ENCODE measurements at regions not wholly inside any gene's neighbourhood (a gene's known extent, or its start where the extent isn't known, plus 50 kb on each side); places are given as distances from the start of the nearest gene placed in this dataset.

DNA sequence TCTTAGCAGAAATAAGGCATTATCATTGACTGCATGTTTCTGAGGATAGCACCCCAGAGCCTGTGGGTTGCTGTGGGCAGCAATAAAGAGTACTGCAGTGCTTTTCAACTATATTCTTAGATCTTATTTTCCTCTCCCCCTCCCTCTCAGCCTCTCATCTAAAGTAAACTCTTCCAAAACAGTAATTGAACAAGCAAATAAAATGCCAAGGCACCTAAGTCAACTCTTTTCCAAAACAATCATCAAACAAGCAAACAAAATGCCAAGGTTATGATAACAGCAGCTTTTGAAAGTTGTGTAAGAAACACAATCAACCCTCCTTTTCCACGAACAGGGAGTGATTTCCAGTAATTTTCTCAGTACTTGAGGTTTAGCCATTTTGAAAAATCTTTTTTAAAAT lies 1542.6 kb downstream of the AACS start:
- FAIRE-seq (no peak), ATAC-seq (no peak), DNase-seq (ENCODE audit: low read depth, low spot score) (no peak)
- intact Hi-C loops (cut with micrococcal nuclease; ENCODE audit: unreplicated experiment) = no loop called here
- Histone ChIP-seq H3K4me3 (no peak overlapping the region), H3K4me1 (ENCODE audit: control insufficient read depth, insufficient read depth, low read length) (no peaks in the 10 kb centered on the region), H3K27me3 (replicated peaks in 1 of 2; ENCODE audit: control insufficient read depth in 2 of 2, insufficient read depth in 2 of 2, low read length in 1 of 2) (no peaks in the 10 kb centered on the region), H3K27ac (ENCODE audit: control insufficient read depth, insufficient read depth) (no peak overlapping the region), H3K79me2 (ENCODE audit: control insufficient read depth, insufficient read depth, low read length) (no peaks in the 10 kb centered on the region), H3K36me3 (ENCODE audit: control insufficient read depth in 2 of 2, insufficient read depth in 2 of 2, low read length in 1 of 2) (no peaks in the 10 kb centered on the region), H2AFZ (ENCODE audit: control insufficient read depth, low read depth, low read length) (no peak overlapping the region), H3K9me3 (replicated peaks; ENCODE audit: control insufficient read depth, insufficient read depth, low read length) (no peaks in the 10 kb centered on the region; the same call in 2 of the 3 replicates), H3K9ac (ENCODE audit: control insufficient read depth, insufficient read depth, low read length) (no peak overlapping the region), H4K20me1 (ENCODE audit: control insufficient read depth, insufficient read depth) (no peaks in the 10 kb centered on the region), H3K4me2 (ENCODE audit: control insufficient read depth, insufficient read depth) (no peak overlapping the region)
- no peak for TF ChIP-seq ESRRA (IDR thresholded peaks at IDR 0.05; ENCODE audit: low read length)
- TF ChIP-seq E2F8 (IDR thresholded peaks at IDR 0.05; ENCODE audit: low read depth, partially characterized antibody) = no peak
- TF ChIP-seq, protein P1, sequence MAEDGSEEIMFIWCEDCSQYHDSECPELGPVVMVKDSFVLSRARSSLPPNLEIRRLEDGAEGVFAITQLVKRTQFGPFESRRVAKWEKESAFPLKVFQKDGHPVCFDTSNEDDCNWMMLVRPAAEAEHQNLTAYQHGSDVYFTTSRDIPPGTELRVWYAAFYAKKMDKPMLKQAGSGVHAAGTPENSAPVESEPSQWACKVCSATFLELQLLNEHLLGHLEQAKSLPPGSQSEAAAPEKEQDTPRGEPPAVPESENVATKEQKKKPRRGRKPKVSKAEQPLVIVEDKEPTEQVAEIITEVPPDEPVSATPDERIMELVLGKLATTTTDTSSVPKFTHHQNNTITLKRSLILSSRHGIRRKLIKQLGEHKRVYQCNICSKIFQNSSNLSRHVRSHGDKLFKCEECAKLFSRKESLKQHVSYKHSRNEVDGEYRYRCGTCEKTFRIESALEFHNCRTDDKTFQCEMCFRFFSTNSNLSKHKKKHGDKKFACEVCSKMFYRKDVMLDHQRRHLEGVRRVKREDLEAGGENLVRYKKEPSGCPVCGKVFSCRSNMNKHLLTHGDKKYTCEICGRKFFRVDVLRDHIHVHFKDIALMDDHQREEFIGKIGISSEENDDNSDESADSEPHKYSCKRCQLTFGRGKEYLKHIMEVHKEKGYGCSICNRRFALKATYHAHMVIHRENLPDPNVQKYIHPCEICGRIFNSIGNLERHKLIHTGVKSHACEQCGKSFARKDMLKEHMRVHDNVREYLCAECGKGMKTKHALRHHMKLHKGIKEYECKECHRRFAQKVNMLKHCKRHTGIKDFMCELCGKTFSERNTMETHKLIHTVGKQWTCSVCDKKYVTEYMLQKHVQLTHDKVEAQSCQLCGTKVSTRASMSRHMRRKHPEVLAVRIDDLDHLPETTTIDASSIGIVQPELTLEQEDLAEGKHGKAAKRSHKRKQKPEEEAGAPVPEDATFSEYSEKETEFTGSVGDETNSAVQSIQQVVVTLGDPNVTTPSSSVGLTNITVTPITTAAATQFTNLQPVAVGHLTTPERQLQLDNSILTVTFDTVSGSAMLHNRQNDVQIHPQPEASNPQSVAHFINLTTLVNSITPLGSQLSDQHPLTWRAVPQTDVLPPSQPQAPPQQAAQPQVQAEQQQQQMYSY (CRISPR knock-in tag; IDR thresholded peaks at IDR 0.05) = no peak
- TF ChIP-seq PAX8 (IDR thresholded peaks at IDR 0.05) = no peak
- no peak for TF ChIP-seq FOXK2 (IDR thresholded peaks at IDR 0.05)
- TF ChIP-seq SUZ12 (IDR thresholded peaks at IDR 0.05; ENCODE audit: unreplicated experiment) = no peak
- no peak for TF ChIP-seq IRF3 (IDR thresholded peaks at IDR 0.05)
- no peak for TF ChIP-seq CBX3 (IDR thresholded peaks at IDR 0.05; ENCODE audit: borderline replicate concordance, low read depth)
- no peak for TF ChIP-seq POLR2A (IDR thresholded peaks at IDR 0.05; ENCODE audit: low read depth, low read length)
- no peak for TF ChIP-seq MAX (IDR thresholded peaks at IDR 0.05; ENCODE audit: low read depth, low read length)
- TF ChIP-seq, protein P2, sequence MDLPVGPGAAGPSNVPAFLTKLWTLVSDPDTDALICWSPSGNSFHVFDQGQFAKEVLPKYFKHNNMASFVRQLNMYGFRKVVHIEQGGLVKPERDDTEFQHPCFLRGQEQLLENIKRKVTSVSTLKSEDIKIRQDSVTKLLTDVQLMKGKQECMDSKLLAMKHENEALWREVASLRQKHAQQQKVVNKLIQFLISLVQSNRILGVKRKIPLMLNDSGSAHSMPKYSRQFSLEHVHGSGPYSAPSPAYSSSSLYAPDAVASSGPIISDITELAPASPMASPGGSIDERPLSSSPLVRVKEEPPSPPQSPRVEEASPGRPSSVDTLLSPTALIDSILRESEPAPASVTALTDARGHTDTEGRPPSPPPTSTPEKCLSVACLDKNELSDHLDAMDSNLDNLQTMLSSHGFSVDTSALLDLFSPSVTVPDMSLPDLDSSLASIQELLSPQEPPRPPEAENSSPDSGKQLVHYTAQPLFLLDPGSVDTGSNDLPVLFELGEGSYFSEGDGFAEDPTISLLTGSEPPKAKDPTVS (IDR thresholded peaks at IDR 0.05; ENCODE audit: low read depth, low read length) = no peak
- TF ChIP-seq RAD51 (IDR thresholded peaks at IDR 0.05) = no peak
- TF ChIP-seq YY1 (IDR thresholded peaks at IDR 0.05; ENCODE audit: low read depth, low read length) = no peak
- CTCF ChIA-PET = no interaction called here
- POLR2A ChIA-PET = no interaction called here
- in situ Hi-C loops (cut with MboI) = no loop called here
- BruUV-seq (replicated peaks) = no TSS peak
- SMC1A ChIA-PET (ENCODE audit: uncharacterized antibody, unreplicated experiment) = no interaction called here
- RAD21 ChIA-PET (ENCODE audit: unreplicated experiment) = no interaction called here
- WGBS (ENCODE audit: insufficient coverage, insufficient replicate concordance, low lambda C conversion rate, missing lambda C conversion rate) = 0% methylated on average over 1 of the region's 1 CpG
